Hematopoietic multipotent progenitor cell treated with erythropoietin and hydrocortisone succinate and interleukin-3 and kit ligand, for 15 days (in vitro differentiated cells): ENCODE measurements at regions not wholly inside any gene's neighbourhood (a gene's known extent, or its start where the extent isn't known, plus 50 kb on each side); places are given as distances from the start of the nearest gene placed in this dataset.

Experiments
- DNase-seq: peaks from one replicate; pipeline ENCODE4 v3.0.0-alpha.2; 2015; ENCODE audit warnings: low spot score

GRCh38 chr3:89042236-89042835, 65.1 kb upstream of the EPHA3 start:
- DNase-seq, result no peak

- no peak for DNase-seq
These were observed 64.0 kb upstream of the EPHA3 start for GRCh38 chr3:89043406-89043932.

GRCh38 chr3:89046661-89047060, 60.8 kb upstream of the EPHA3 start:
- DNase-seq, result no peak

- no peak for DNase-seq
These were observed 58.3 kb upstream of the EPHA3 start for GRCh38 chr3:89049119-89049518.

GRCh38 chr3:89052386-89052785, 55.0 kb upstream of the EPHA3 start:
- DNase-seq, result no peak

- no peak for DNase-seq
These were observed 50.0 kb upstream of the EPHA3 start for GRCh38 chr3:89057398-89057797.
